ENCODE measurements at regions not wholly inside any gene's neighbourhood (a gene's known extent, or its start where the extent isn't known, plus 50 kb on each side); places are given as distances from the start of the nearest gene placed in this dataset.

DNA sequence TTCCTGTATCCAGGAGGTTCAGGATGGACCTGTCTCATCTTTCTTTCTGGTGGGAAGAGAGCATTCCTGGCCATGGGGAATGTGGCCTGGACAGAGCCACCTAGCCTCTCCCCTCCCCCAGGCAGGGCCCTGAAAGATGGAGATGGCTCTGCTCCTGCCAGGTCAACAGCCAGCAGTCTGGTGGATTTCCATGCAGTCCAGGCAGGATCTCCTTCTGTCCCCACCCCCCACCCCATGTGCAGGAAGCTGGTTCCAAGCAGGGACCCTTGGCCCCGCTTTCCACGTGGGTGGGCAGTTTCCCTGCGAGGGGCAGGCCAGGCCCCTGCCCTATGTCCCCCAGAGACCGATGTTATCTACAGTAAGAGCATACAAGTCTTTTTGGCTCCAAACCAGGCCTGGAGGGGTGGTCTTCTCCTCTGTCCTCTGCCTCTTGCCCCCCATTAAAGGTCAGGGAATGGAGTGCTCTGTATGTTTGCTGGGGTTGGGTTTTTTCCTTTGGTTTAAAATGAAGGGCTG is 240.5 kb downstream of the SEC14L1 start:
- Histone ChIP-seq H3K36me3 (ENCODE audit: insufficient read depth, low read length) (peaks cover 13% of the 10 kb centered on the region), H3K27ac (ENCODE audit: low read depth in 1 of 2, low read length in 2 of 2) (peak overlapping the region; percentile 32 to 76), H3K4me3 (ENCODE audit: low read length) (no peak overlapping the region), H3K4me1 (ENCODE audit: insufficient read depth, low read length) (peaks cover 100% of the 10 kb centered on the region), H3K9me3 (ENCODE audit: control insufficient read depth in 1 of 2, insufficient read depth in 1 of 2, low read length in 2 of 2) (no peaks in the 10 kb centered on the region), H3K27me3 (ENCODE audit: control insufficient read depth in 1 of 2, insufficient read depth in 2 of 2, low read length in 2 of 2) (no peaks in the 10 kb centered on the region)
- no peak for TF ChIP-seq CTCF (IDR thresholded peaks at IDR 0.05)
- Mint-ChIP-seq H3K9me3 (no peaks in the 10 kb centered on the region), H3K4me3 (peak overlapping the region; percentile 89), H3K36me3 (ENCODE audit: low read depth) (peaks cover 22% of the 10 kb centered on the region), H3K27ac (peak overlapping the region; percentile 93), H3K4me1 (ENCODE audit: low read depth) (peaks cover 95% of the 10 kb centered on the region), H3K27me3 (no peaks in the 10 kb centered on the region)
- CTCF ChIA-PET: interaction anchor here (2.7 kb wide), 1 partner anchor 49 kb away, joined by 11 read pairs; no protein-coding TSS in a partner anchor
- ATAC-seq (ENCODE audit: poor library complexity): no peak
- intact Hi-C loops (cut with DNase I, micrococcal nuclease): no loop called here
- DNase-seq: no peak
- POLR2A ChIA-PET: interaction anchor here (1.1 to 3.8 kb wide), 14 partner anchors 9 to 577 kb away, joined by 3 to 29 read pairs (median 13); partner anchors contain the start of gene TNRC6C

DNA sequence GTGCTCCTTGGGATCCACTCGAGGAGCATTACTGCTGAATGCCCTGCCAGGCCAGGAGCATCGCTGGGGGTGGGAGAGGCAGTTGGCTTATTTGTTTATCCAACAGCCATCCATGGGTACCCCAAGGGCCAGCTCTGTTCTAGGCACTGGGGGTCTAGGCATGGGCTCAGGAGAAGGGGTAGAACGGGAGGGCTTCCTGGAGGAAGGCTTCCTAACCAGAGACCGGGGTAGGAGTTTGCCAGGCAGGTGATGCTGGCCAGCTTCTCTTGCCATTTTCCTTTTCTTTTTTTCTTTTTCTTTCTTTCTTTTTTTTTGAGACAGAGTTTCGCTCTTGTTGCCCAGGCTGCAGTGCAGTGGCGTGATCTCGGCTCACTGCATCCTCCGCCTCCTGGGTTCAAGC is 241.0 kb downstream of the SEC14L1 start:
- Mint-ChIP-seq H3K4me1 (ENCODE audit: low read depth) (peaks cover 95% of the 10 kb centered on the region), H3K4me3 (peak overlapping the region; percentile 89), H3K36me3 (ENCODE audit: low read depth) (peaks cover 18% of the 10 kb centered on the region), H3K9me3 (no peaks in the 10 kb centered on the region), H3K27ac (peak overlapping the region; percentile 93), H3K27me3 (no peaks in the 10 kb centered on the region)
- no peak overlapping the region for H3K4me3 ChIP-seq (ENCODE audit: low read length)
- H3K4me1 ChIP-seq (ENCODE audit: insufficient read depth, low read length): peaks cover 100% of the 10 kb centered on the region
- ATAC-seq (ENCODE audit: poor library complexity) (no peak), DNase-seq (no peak)
- no peaks in the 10 kb centered on the region for H3K9me3 ChIP-seq (ENCODE audit: control insufficient read depth in 1 of 2, insufficient read depth in 1 of 2, low read length in 2 of 2)
- H3K27ac ChIP-seq (ENCODE audit: low read depth in 1 of 2, low read length in 2 of 2): peak overlapping the region; percentile 32 to 76
- H3K36me3 ChIP-seq (ENCODE audit: insufficient read depth, low read length): peaks cover 13% of the 10 kb centered on the region
- TF ChIP-seq CTCF (IDR thresholded peaks at IDR 0.05): no peak
- H3K27me3 ChIP-seq (ENCODE audit: control insufficient read depth in 1 of 2, insufficient read depth in 2 of 2, low read length in 2 of 2): no peaks in the 10 kb centered on the region
- intact Hi-C loops (cut with DNase I, micrococcal nuclease): loop anchor here in 1 of 2 experiments (2.0 kb wide), 1 partner anchor 113 kb away; no protein-coding TSS in a partner anchor
- ChIA-PET POLR2A (interaction anchor here (0.8 to 3.8 kb wide), 21 partner anchors 8 to 577 kb away, joined by 3 to 29 read pairs (median 9); partner anchors contain the start of gene TNRC6C), CTCF (interaction anchor here (1.9 to 2.7 kb wide), 2 partner anchors 19 to 50 kb away, joined by 11 to 12 read pairs; no protein-coding TSS in a partner anchor)

- DNase-seq: peak in 12 of 14 experiments; percentile 23 to 80 (median 57)
- peak; percentile 44 for TF ChIP-seq CTCF (IDR thresholded peaks at IDR 0.05)
- H3K9me3 Mint-ChIP-seq: no peaks in the 10 kb centered on the region
- no peaks in the 10 kb centered on the region for H3K27me3 Mint-ChIP-seq
- Histone ChIP-seq H3K27ac (ENCODE audit: low read depth in 1 of 2, low read length in 2 of 2) (peak overlapping the region in 1 of 2 donors; percentile 32), H3K4me1 (ENCODE audit: insufficient read depth, low read length) (peaks cover 100% of the 10 kb centered on the region), H3K4me3 (ENCODE audit: low read length) (peak overlapping the region; percentile 41), H3K27me3 (ENCODE audit: control insufficient read depth in 1 of 2, insufficient read depth in 2 of 2, low read length in 2 of 2) (no peaks in the 10 kb centered on the region), H3K36me3 (ENCODE audit: insufficient read depth, low read length) (peaks cover 13% of the 10 kb centered on the region), H3K9me3 (ENCODE audit: control insufficient read depth in 1 of 2, insufficient read depth in 1 of 2, low read length in 2 of 2) (no peaks in the 10 kb centered on the region)
- peak overlapping the region; percentile 89 for H3K4me3 Mint-ChIP-seq
- peaks cover 22% of the 10 kb centered on the region for H3K36me3 Mint-ChIP-seq (ENCODE audit: low read depth)
- peaks cover 95% of the 10 kb centered on the region for H3K4me1 Mint-ChIP-seq (ENCODE audit: low read depth)
- intact Hi-C loops (cut with DNase I, micrococcal nuclease): loop anchor here in 1 of 2 experiments (2.0 kb wide), 1 partner anchor 112 kb away; no protein-coding TSS in a partner anchor
- CTCF ChIA-PET: interaction anchor here (1.9 to 2.7 kb wide), 2 partner anchors 18 to 50 kb away, joined by 11 to 12 read pairs; no protein-coding TSS in a partner anchor
- H3K27ac Mint-ChIP-seq: peak overlapping the region; percentile 93
- peak; percentile 75 for ATAC-seq (ENCODE audit: poor library complexity)
- POLR2A ChIA-PET: interaction anchor here (0.6 to 3.8 kb wide), 34 partner anchors 8 to 576 kb away, joined by 3 to 29 read pairs (median 6); partner anchors contain the start of gene TNRC6C
Measured at GRCh38 chr17:77382356-77382911, 241.7 kb downstream of the SEC14L1 start.
